GM21367 (cell line): ENCODE measurements at regions not wholly inside any gene's neighbourhood (a gene's known extent, or its start where the extent isn't known, plus 50 kb on each side); places are given as distances from the start of the nearest gene placed in this dataset.
"Not testable (repeated sequence)": the region's sequence is repeated elsewhere in the genome, so short reads cannot be mapped to it uniquely, and the experiment has no call there.

Source experiments
- ATAC-seq: cut with Tn5 transposase; IDR thresholded peaks from one replicate; pipeline ENCODE4 v1.9.1; 2021; ENCODE audit not compliant: unreplicated experiment

DNA sequence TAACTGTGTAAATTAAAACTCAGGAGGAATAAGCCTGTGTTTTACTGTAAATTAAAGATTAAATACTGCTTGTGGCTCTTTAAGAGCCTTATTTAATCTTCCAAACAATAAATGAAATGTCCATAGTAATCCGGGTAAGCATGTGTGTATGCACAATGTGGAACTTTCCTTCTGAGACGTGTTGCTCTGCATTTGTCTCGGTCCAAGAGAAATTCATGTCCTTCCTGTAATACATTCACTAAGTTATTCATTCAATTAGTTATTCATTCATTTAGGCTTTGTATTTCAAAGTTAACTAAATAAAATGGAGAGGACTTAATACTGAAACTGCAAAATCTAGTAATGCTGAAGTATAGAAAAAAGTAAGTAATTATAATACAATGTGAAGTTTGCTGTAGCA is 2728.8 kb downstream of the PCDH7 start:
- ATAC-seq, result no peak

DNA sequence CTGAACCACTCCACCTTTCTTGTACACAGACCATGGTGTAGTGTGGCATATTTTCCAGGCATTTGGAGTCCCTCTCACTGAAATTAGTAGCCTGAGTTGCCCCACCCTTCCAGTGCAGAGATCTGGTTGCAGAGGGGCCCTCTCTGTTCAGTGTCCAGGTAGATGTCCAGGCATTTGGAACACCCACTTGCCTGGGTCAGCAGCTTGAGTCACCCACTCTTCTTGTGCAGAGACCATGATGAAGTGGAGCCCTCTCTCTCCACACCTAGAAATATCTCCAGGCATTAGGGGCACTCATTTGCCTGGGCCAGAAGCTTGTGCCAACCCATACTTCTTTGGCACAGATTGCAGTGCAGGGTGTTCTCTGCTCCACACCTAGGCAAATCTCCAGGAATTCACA is 2733.3 kb downstream of the PCDH7 start:
- ATAC-seq, result no peak

DNA sequence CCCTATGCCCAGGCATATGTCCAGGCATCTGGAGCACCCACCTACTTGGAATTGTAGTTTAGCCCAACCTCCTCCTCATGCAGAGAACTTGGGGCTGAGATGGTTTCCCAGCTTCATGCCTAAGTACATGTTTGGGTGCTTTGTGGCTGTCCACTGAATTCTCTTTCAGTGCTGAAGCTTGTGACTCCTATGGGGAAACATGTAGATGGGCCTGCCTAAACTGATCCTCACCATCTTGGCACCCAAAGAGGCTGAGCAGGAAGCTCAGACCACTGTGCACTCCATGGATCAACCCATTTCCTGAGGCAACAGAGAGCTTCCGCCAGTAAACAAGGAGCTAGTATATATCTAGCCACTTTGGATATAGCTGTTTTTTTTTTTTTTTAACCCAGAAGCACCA is 2733.7 kb downstream of the PCDH7 start:
- no peak for ATAC-seq

DNA sequence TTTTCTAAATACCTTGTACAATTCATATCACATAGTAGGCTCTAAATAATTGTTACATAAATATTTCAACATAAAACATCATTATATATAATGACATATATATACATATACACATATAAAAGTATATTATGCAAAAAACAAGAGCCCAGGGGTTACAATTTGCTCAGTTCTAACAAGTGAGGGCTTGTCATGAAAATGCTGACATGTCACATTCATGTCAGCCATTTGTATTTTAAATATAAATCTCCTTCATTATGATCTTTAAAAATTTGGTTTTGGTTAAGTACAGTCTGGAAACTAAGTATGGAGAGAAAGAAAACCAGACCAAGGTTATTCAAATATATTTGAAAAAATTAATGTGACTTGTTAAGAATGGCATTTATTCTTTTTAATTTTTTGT is 2745.4 kb downstream of the PCDH7 start:
- no peak for ATAC-seq

DNA sequence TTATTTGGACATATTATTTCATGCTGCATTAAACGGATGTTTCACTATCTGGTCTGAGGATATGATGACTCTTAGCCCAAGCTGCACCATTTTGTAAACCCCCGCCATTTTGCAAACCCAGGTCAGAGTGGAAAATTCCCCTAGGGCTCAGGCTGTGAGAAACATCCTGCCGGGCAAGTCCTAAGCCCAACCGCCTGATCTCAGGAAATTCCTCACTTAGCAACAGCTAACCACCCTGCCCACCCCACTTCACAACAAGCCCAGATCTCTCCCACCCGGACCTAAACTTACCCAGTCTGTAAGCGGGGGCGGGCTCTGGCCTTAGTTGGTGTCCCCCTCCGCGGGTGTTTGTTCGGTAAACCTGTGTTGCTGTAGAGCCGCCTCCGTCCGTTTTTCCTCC is 2747.1 kb downstream of the PCDH7 start:
- ATAC-seq, result no peak

DNA sequence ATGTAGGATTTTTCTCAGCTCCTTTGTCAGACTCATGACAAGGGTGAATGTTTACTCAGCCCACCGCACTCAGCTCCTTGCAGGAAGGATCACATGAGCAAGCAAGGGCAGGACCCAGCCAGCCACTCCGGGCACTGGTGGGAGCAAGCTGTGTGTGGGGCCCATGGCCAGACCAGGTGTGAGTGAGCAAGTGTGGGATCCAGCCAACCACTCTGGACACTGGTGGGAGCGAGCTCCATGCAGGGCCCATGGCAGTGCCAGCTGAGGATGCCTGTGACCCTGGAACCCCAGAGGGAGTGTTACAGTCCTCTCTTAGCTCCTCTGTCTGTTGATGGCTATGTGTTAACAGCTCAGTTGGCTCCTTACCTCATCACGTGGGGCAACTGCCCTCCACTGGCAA is 2750.6 kb downstream of the PCDH7 start:
- ATAC-seq, result no peak

DNA sequence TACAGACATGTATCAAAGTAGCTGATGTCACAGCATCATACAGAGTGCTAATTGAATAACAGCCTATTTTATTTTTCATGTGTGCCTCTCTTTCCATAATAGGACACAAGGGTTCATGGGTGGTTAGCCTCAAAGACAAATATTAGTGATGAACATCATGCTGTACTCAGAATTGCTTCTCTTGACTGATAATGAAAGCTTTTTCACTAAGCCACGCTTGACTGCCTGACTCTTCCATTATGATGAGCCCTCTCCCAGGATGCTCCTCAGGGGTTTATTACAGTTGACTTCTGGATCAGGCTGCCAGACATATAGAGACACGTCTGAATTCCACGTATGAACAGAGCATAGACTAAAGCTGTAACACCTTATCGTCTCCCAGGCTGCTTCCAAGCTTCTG is 2757.5 kb downstream of the PCDH7 start:
- ATAC-seq, result no peak

DNA sequence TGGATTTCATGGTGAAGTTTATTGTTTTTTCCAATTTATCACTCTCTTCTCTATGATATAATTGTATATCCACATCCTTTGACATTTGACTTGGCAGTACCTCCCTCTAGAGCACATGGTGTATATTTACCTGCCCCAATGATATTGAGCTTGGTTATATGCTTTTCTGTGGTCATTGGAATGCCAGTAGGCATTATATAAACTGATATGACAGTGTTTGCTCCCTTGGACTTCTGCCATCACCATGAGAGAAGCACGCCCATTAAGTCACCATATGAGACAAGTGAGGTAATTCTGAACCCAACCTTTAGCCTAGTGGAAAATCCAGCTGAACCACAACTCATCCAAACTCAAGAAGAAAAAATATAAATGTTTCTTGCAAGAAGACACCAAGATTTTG is 2761.5 kb downstream of the ARAP2 start:
- no peak for ATAC-seq

DNA sequence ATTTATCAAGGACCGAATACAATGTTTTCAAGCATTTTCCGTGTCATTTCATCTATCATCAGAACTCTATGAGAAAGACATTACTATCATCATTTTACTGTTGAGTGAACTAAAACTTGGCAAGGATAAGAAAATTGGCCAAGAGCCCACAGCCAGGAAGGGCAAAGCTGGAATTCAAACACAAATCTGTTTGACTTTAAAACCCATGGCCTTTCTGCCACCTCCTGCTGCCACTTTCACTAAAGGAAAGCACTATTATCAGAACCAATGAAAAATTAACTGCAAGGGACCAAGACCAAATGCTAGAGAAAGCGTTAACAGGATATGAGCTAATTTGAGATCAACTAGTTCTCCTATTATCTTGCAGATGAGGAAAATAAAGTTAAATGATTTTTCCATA is 2759.2 kb downstream of the ARAP2 start:
- no peak for ATAC-seq

DNA sequence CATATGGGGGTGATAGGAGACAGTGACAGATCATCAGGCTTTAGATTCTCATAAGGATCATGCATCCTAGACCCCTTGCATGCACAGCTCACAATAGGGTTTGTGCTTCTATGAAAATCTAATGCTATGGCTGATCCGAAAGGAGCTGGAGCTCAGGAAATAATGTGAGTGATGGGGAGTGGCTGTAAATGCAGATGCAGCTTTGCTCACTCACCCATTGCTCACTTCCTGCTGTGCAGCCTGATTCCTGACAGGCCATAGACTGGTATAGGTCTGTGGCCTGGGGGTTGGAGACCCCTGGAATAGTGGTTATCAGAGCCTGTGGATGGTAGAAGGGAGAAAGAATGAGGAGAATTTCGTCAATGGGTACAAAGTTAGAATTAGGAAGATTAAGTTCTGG is 2751.1 kb downstream of the ARAP2 start:
- no peak for ATAC-seq

DNA sequence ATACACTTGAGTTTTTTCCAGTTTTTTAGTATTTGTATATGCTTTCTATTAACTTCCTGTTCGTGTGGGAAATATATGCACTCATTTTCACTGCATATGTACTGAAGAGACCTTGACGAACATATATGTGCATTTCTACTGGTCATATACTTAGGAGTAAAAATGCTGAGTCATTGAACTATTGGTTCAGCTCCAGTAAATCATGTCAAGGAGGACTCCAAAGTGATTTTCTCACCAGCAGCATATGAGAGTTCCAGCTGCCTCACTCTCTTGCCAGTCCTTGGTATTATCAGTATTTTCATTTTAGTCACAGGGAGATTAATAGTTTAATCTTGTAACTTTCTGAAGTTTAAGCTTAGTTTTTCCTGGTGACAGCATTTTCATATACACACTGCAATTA is 2750.2 kb downstream of the ARAP2 start:
- ATAC-seq, result no peak

DNA sequence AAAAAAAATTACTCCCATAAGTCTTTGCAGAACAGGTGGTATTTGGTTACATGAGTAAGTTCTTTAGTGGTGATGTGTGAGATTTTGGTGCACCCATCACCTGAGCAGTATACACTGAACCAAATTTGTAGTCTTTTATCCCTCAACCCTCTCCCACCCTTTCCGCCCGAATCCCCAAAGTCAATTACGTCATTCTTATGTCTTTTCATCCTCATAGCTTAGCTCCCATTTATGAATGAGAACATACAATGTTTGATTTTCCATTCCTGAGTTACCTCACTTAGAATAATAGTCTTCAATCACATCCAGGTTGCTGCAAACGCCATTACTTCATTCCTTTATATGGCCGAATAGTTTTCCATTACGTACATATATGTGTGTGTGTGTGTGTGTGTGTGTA is 2742.7 kb downstream of the ARAP2 start:
- not testable (repeated sequence) for ATAC-seq

DNA sequence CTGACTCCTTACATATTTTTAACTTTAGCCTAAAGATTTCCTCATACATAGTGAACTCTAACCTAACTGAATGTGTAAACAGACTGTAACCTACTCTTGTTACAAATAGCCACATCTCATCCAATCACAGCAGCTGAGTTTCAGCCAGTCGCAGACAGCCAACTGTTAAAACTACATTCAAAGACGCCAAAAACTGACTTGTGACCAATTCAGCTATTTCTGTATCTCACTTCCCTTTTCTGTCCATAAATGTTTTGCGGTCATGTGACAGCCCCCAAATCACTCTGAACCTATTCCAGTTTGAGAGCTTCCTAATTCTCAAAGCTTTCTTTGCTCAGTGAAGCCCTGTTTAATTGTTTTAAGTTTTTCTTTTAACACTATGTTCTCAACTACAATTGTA is 2731.9 kb downstream of the ARAP2 start:
- no peak for ATAC-seq

DNA sequence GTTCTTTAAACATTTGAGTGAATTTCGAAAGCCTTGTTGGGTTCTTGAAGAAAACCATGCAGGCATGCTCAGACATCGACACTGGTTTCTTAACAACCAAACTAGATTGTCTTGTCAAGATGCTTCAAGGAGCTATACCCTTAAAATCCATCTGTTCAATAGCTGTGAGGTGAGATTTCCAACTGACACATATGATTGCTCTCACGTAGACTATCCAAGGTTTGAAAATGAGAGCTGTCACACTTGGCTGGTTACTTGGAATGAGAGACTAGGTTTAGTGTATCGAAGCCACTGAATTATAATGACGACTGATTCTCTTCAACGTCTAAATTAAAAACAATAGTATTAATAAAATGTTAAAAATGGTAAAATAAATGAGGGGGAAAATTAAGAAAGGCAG is 2725.5 kb downstream of the ARAP2 start:
- no peak for ATAC-seq

DNA sequence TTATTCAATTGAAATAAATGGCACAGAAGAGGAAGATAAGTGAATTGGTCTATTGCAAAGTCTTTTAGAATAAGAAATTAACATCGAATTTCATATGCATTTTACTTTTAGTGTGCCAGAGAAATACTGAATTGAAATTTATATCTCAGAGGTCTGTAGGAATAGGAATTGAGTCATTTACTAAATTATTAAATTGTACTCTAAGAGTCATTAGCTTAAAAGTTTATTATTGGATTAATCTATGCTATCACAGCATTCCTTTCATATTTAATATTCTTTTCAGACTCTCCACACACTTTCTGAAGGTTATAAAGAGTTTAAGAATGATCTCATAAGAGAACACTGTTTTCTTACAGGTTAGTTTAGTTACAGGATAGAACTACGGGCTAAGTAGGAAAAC is 2711.5 kb downstream of the ARAP2 start:
- ATAC-seq, result no peak

DNA sequence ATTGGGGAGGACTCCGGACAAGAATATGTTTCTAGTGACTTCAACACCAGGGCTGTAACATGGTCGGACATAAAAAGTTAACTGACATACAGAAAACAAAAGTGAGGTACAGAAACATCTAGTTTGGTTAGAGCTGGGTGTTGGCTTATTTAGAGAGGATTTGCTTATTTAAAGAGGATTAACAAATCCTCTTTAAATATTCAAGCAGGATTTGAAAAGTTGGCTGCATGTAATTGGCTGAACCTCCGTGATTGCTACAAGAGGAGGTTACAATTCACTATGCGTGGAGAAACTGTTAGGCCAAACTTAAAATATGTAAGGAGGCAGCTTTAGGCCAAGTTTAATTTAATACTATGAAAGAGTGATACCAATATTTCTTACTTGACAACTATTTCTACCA is 2707.4 kb downstream of the ARAP2 start:
- ATAC-seq, result no peak

DNA sequence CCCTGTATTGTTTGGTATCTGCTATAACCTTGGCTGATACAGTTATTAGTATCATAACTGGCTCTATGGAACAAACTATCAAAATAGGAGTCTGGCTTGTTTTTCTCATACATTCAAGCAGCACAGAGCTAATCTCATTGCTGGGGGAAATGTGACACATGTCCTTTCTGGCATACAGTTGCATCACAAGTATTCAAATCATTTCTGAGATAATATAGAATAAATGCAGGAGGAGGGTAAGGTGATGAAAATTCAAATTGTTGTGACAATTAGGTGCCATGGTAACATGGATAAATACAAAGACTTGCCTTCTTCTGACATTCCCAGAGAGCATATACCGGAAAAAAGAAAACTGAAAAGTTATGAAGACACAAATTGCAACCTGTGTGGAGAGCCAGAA is 2706.8 kb downstream of the ARAP2 start:
- ATAC-seq, result no peak

DNA sequence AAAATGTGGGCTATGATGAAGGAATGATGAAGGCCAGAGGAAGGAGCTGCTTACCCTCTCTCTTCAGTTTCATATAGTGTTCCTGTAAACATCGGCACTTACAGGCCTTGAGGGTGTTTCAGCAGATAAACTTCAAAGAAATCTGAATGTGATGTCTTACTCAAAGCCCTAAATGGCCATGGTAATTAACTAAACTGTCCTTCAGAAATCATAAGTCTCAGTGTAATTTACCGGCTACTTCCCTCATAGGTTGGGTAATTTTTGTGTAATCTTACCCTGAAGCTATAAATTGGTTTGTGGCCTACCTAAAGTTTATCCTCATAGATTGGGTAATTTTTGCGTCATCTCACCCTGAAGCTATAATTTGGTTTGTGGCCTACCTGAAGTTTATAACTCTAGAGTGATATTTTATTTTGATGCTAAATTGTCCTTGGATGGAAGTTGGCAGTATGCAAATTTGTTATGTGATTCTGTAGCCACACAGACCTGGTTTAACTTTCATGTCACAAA is 2700.3 kb downstream of the ARAP2 start:
- ATAC-seq, result no peak

DNA sequence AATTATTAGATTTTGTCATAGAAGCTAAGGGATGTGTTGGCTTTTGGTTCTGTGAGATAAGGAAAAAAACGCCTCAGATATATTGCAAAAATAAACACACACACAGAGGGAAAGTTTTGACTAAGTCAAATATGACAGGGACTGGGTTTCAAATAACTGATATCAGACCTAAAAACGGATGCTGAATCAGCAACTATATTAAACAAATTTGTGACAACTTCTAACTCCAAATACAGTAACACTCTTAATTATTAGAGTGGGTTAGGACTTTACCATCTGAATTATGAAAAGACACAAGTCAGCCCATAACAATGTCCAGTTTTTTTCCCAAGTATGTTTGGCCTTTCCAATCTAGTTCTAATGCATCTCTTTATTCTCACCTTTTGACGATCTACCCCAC is 2693.1 kb downstream of the ARAP2 start:
- no peak for ATAC-seq

DNA sequence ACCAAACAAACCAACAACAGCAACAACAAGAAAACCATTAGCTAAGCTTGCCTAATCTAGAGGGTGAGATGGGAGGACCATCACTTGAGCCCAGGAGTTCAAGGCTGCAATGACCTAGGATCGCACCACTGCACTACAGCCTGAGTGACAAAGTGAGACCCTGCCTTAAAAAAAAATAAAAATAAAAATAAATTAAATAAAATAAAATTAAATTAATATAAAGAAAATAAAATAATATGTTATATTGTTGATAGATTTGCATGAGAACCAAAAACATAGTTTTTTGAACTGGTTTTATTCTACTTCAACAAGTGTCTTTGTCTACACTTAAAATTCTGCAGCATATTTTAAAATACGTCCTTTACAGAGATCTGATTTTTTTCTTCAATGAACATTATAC is 2683.1 kb downstream of the ARAP2 start:
- ATAC-seq, result no peak

DNA sequence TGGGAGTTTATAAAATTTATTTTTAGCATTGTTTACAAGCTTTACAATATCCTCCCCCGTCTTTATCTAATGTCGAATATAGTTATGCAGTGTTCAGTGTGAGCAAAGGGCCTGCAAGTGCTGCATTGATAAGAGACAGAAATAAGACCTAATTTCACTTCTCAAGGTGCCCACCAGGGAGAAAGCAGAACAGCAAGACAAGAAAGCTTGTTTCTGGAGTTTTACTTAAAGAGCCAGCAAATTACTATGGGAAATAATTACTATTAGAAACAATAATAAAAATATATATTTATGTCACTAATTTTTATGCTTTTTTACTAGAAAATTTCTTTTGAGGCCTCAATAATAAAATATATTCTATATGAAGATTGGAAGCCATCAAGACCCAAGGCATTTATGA is 2677.7 kb downstream of the ARAP2 start:
- ATAC-seq, result no peak

DNA sequence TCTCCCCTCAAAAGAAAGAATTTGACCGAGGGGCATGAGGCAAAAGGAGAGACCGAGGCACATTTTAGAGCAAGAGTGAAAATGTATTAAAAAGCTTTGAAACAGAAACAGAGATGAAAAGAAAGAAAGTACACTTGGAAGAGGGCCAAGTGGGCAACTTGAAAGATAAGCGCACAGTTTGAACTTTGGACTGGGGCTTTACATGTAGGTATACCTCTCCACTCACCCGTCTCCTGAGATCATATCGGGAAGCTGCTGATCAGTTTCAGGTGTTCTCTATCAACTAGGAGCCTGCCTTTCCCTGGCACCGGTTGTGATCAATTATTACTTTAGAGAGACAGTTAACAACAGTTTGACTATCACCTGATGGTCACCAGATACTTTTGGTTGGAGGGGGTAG is 2666.5 kb downstream of the ARAP2 start:
- no peak for ATAC-seq

DNA sequence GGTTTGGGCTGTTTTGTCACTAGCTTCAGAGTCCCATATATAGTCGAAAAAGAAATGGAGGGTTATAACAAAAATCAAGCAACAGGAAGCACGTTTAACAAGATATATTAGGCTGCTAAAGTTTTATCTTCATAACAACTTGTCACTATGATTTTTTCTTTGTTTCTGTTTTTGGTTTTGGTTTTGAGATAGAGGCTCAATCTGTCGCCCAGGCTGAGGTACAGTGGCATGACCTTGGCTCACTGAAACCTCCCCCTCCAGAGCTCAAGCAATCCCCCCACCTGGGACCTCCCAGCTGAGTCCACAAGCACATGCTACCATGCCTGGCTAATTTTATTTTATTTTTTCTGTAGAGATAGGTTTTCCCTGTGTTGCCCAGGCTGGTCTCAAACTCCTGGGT is 2664.4 kb downstream of the ARAP2 start:
- no peak for ATAC-seq

DNA sequence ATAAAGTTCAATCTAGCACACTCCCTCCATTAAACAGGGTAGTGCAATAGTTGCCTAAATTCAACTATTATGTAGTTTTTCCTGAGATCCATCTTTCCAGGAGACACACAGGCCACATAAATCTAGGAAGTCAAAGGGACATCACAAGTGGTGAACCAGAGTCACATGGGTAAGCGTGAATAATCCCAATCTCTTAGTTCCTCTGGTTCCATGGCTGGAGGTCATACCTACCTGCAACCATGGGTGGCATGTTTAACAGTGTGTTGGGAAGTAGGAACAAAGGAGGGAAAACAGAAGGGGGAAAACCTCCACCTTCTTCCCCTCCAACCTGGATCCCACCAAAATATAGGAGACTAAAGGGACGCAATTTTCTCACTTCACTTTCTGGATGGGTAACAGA is 2651.6 kb downstream of the ARAP2 start:
- ATAC-seq, result no peak
